ENCODE measurements at regions not wholly inside any gene's neighbourhood (a gene's known extent, or its start where the extent isn't known, plus 50 kb on each side); places are given as distances from the start of the nearest gene placed in this dataset.

DNA sequence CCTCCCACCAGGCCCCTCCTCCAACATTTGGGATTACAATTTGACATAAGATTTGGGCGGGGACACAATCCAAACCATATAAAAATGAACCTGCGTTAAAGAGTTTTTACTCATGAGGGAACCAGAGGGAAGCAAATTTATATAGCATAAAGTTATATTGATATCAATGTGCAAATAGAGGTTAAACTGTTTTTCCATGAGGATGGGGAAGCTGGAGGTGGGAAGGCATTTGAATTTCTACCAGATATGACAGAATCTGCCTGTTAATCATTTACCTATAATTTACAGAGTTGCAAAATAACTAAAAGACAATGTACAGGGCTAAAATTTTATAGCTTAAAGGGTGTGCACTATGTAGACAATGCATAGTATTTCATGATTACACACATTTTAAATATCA lies 322.0 kb upstream of the FKBP1C start:
- H3K27ac ChIP-seq (ENCODE audit: low read length), result no peak overlapping the region
- H3K9me3 ChIP-seq (ENCODE audit: insufficient read depth, low read depth, low read length), result no peaks in the 10 kb centered on the region
- no peaks in the 10 kb centered on the region for H3K36me3 ChIP-seq (ENCODE audit: insufficient read depth, low read depth, low read length)

DNA sequence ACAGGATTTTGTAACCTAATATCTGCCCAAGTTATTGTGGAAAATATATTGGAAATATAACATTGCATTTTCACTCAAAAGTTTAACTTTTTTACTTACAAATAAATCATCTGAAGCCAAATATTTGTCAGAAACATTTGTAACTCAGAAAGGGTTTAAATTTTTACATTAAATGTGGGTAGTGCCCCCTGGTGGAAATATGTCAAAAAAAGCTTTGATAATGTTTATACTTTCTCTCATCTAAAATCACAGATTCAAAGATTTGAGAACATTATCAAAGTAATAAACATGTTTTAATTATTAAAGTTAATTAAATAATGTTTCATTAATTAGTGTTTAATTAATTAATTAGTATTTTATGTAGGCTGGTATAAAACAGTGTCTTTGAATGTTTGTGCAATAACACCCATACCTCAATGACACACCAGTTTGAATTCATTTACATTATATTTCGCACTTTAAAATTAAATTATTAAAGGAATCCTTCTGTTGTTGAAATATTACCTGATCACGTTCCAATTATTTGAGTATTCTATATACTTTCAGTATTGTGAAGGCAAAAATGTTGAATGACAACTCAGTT lies 320.1 kb upstream of the FKBP1C start:
- Histone ChIP-seq H3K36me3 (ENCODE audit: insufficient read depth, low read depth, low read length) (no peaks in the 10 kb centered on the region), H3K4me1 (ENCODE audit: insufficient read depth, low read length) (no peaks in the 10 kb centered on the region), H3K27me3 (ENCODE audit: insufficient read depth, low read length) (no peaks in the 10 kb centered on the region), H3K4me3 (ENCODE audit: low read length) (no peak overlapping the region), H3K9me3 (ENCODE audit: insufficient read depth, low read depth, low read length) (no peaks in the 10 kb centered on the region), H3K9ac (ENCODE audit: low read depth, low read length) (no peak overlapping the region), H3K27ac (ENCODE audit: low read length) (no peak overlapping the region)

More for the DNA sequence above, 322.0 kb upstream of the FKBP1C start:
- no peak overlapping the region for H3K4me3 ChIP-seq (ENCODE audit: low read length)
- no peaks in the 10 kb centered on the region for H3K27me3 ChIP-seq (ENCODE audit: insufficient read depth, low read length)
- no peaks in the 10 kb centered on the region for H3K4me1 ChIP-seq (ENCODE audit: insufficient read depth, low read length)
- H3K9ac ChIP-seq (ENCODE audit: low read depth, low read length), result no peak overlapping the region

DNA sequence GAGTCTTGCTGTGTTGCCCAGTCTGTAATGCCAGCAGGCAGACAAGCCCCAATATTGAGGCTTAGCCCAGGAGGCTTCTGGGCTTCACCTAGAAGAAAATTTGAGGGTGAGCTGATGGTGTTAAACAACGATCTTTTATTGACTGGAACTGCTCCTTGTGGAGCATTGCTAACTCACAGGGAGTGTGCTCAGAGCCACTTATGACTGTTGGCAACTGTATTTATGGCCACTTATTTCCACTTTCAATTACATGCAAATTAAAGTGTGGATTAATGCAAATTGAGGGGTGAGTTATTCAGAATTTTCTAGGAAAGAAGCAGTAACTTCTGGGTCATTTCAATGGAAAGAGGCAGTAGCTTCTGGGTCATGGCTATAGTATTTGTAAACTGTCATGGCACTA lies 317.2 kb upstream of the FKBP1C start:
- no peak overlapping the region for H3K9ac ChIP-seq (ENCODE audit: low read depth, low read length)
- no peak overlapping the region for H3K4me3 ChIP-seq (ENCODE audit: low read length)
- H3K27ac ChIP-seq (ENCODE audit: low read length), result no peak overlapping the region
- H3K36me3 ChIP-seq (ENCODE audit: insufficient read depth, low read depth, low read length), result no peaks in the 10 kb centered on the region
- no peaks in the 10 kb centered on the region for H3K27me3 ChIP-seq (ENCODE audit: insufficient read depth, low read length)
- H3K4me1 ChIP-seq (ENCODE audit: insufficient read depth, low read length), result no peaks in the 10 kb centered on the region
- H3K9me3 ChIP-seq (ENCODE audit: insufficient read depth, low read depth, low read length), result no peaks in the 10 kb centered on the region

DNA sequence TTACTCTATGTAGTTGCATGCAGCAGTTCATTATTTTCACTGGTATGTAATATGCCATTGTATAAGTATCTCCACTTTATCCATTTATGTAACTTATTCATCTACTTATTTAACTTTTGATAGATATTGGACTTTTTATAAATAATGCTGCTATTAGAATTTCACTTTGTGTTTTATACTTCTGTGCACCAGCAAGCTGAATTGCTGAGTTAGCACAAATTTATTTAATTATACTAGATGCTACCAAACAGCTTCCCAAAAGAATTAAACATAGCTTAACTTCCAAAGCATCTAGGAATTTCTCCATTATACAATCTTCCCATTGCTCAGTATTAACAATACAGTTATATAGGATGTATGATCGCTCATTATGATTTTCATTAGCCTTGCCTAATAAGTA lies 308.0 kb upstream of the FKBP1C start:
- no peak overlapping the region for H3K9ac ChIP-seq (ENCODE audit: low read depth, low read length)
- no peak overlapping the region for H3K4me3 ChIP-seq (ENCODE audit: low read length)
- H3K36me3 ChIP-seq (ENCODE audit: insufficient read depth, low read depth, low read length), result no peaks in the 10 kb centered on the region
- H3K4me1 ChIP-seq (ENCODE audit: insufficient read depth, low read length), result no peaks in the 10 kb centered on the region
- no peaks in the 10 kb centered on the region for H3K9me3 ChIP-seq (ENCODE audit: insufficient read depth, low read depth, low read length)
- no peaks in the 10 kb centered on the region for H3K27me3 ChIP-seq (ENCODE audit: insufficient read depth, low read length)
- no peak overlapping the region for H3K27ac ChIP-seq (ENCODE audit: low read length)

DNA sequence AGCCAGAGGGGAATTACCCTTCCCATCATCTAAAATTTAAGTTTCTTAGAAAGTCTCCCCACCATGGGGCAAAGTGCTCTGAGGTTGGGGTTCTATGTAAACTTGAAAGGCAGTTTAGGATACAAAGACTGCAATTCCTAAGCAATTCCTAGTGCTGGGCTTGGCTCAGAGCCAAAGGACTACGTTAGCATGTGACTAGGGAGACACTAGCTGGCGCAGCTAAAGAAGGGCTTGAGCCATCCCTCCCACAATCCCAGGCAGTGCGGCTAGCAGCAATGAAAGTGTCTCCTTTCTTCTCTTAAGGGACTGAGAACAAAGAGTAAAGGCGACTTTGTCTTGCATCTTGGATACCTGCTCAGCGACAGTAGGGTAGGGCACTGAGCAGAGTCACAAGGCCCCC lies 306.6 kb upstream of the FKBP1C start:
- H3K9ac ChIP-seq (ENCODE audit: low read depth, low read length), result no peak overlapping the region
- H3K4me1 ChIP-seq (ENCODE audit: insufficient read depth, low read length), result no peaks in the 10 kb centered on the region
- no peak overlapping the region for H3K27ac ChIP-seq (ENCODE audit: low read length)

DNA sequence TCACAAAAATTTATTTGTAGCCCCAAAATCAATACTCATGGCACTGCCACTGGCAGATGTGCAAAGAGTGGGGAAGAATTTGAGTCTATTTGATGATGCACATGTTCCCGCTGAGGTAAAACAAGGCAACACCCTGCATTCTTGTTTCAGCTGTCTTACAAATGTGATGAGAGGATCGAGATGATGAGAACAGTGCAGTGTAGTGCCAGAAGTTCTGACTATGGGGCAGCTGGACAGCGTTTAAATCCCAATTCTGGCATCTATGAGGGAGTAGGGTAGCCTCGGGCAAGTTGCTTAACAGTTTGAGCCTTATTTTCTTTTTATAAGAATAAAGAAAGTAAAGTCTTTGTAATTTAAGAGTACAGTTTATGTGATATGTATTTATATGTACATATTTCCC lies 296.7 kb upstream of the FKBP1C start:
- Histone ChIP-seq H3K36me3 (ENCODE audit: insufficient read depth, low read depth, low read length) (no peaks in the 10 kb centered on the region), H3K4me3 (ENCODE audit: low read length) (no peak overlapping the region), H3K9me3 (ENCODE audit: insufficient read depth, low read depth, low read length) (no peaks in the 10 kb centered on the region), H3K27me3 (ENCODE audit: insufficient read depth, low read length) (no peaks in the 10 kb centered on the region), H3K4me1 (ENCODE audit: insufficient read depth, low read length) (no peaks in the 10 kb centered on the region), H3K27ac (ENCODE audit: low read length) (no peak overlapping the region), H3K9ac (ENCODE audit: low read depth, low read length) (no peak overlapping the region)

More for the DNA sequence above, 306.6 kb upstream of the FKBP1C start:
- Histone ChIP-seq H3K27me3 (ENCODE audit: insufficient read depth, low read length) (no peaks in the 10 kb centered on the region), H3K4me3 (ENCODE audit: low read length) (no peak overlapping the region), H3K36me3 (ENCODE audit: insufficient read depth, low read depth, low read length) (no peaks in the 10 kb centered on the region), H3K9me3 (ENCODE audit: insufficient read depth, low read depth, low read length) (no peaks in the 10 kb centered on the region)

DNA sequence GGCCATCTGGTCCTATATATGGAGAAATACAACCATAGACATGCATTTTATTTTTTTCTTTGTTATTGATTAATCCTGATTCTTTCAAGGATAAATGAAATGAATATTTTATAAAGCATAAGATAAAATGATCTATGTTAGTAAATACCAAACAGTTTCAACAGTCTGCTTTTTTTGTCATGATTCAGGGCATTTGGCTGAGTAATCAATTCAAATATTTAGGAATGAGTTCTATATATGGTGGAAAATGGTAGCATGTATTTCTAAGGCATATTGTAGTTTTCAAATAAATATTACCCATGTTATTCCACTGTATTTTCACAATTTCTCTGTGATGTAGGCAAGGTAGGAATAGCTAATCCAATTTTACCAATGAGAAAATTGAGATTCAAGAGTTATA lies 287.5 kb upstream of the FKBP1C start:
- H3K27me3 ChIP-seq (ENCODE audit: insufficient read depth, low read length), result no peaks in the 10 kb centered on the region
- H3K9me3 ChIP-seq (ENCODE audit: insufficient read depth, low read depth, low read length), result no peaks in the 10 kb centered on the region
- no peak overlapping the region for H3K4me3 ChIP-seq (ENCODE audit: low read length)
- no peak overlapping the region for H3K9ac ChIP-seq (ENCODE audit: low read depth, low read length)
- H3K27ac ChIP-seq (ENCODE audit: low read length), result no peak overlapping the region
- H3K4me1 ChIP-seq (ENCODE audit: insufficient read depth, low read length), result no peaks in the 10 kb centered on the region
- H3K36me3 ChIP-seq (ENCODE audit: insufficient read depth, low read depth, low read length), result no peaks in the 10 kb centered on the region

DNA sequence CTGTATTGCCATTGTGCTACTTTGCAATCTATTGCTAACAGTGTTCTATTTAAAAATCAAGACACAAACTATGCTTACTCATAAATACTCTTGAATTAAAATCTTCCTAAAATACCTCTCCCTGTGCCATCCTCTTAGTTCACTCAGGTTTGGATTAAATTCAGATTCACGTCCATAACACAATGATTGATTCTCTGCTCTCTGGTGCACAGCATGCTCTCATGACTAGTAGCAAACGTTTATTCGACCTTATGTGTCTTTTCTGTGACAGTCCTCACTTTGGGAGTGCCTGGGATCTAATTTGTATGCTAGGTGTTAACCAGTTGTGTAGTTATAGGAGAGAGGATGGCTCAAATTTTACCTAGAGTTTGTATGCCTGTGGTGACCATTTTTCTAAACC lies 270.4 kb upstream of the FKBP1C start:
- Histone ChIP-seq H3K9me3 (ENCODE audit: insufficient read depth, low read depth, low read length) (no peaks in the 10 kb centered on the region), H3K27ac (ENCODE audit: low read length) (no peak overlapping the region), H3K36me3 (ENCODE audit: insufficient read depth, low read depth, low read length) (no peaks in the 10 kb centered on the region), H3K4me3 (ENCODE audit: low read length) (no peak overlapping the region), H3K9ac (ENCODE audit: low read depth, low read length) (no peak overlapping the region), H3K4me1 (ENCODE audit: insufficient read depth, low read length) (no peaks in the 10 kb centered on the region), H3K27me3 (ENCODE audit: insufficient read depth, low read length) (no peaks in the 10 kb centered on the region)

DNA sequence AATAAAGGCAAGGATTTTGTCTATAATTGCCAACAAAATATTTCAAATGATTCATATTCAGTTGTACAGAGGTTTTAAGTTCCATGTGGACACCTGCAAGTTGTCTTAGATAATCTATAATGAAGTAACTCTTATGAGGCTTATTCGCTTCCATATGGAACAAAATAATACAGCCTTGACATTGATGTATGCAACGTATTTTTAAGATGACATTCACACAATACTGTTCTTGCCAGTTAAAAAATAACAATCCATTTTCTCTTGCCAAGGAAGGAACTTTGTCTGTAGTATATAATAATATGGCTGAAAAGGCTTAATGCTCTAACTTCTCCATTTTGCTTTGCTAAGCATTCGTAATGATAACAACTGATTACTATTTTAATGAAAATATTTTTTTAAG lies 269.3 kb upstream of the FKBP1C start:
- Histone ChIP-seq H3K36me3 (ENCODE audit: insufficient read depth, low read depth, low read length) (no peaks in the 10 kb centered on the region), H3K27me3 (ENCODE audit: insufficient read depth, low read length) (no peaks in the 10 kb centered on the region), H3K4me1 (ENCODE audit: insufficient read depth, low read length) (no peaks in the 10 kb centered on the region), H3K27ac (ENCODE audit: low read length) (no peak overlapping the region), H3K4me3 (ENCODE audit: low read length) (no peak overlapping the region), H3K9me3 (ENCODE audit: insufficient read depth, low read depth, low read length) (no peaks in the 10 kb centered on the region), H3K9ac (ENCODE audit: low read depth, low read length) (no peak overlapping the region)

DNA sequence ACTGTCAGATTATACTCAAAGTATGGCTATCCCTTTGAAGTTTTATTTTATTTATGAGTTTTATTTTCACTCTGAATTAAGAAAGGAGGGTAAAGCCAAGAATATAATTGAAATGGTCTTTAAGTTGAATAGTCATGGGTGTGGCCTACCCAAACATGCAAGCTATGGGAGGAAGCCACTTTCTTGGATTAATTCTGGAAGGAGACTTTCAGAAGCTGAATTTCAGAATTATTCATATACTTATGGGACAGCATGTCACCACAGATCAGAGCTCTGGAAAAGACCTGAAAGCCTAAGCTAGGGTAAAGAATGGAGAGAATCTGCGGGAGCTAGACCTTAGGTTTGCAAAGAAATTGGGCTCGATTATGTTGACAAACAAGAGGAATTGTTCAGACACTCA lies 242.4 kb upstream of the FKBP1C start:
- Histone ChIP-seq H3K27ac (ENCODE audit: low read length) (no peak overlapping the region), H3K36me3 (ENCODE audit: insufficient read depth, low read depth, low read length) (no peaks in the 10 kb centered on the region), H3K4me3 (ENCODE audit: low read length) (no peak overlapping the region), H3K9me3 (ENCODE audit: insufficient read depth, low read depth, low read length) (no peaks in the 10 kb centered on the region), H3K9ac (ENCODE audit: low read depth, low read length) (no peak overlapping the region), H3K4me1 (ENCODE audit: insufficient read depth, low read length) (no peaks in the 10 kb centered on the region), H3K27me3 (ENCODE audit: insufficient read depth, low read length) (no peaks in the 10 kb centered on the region)

DNA sequence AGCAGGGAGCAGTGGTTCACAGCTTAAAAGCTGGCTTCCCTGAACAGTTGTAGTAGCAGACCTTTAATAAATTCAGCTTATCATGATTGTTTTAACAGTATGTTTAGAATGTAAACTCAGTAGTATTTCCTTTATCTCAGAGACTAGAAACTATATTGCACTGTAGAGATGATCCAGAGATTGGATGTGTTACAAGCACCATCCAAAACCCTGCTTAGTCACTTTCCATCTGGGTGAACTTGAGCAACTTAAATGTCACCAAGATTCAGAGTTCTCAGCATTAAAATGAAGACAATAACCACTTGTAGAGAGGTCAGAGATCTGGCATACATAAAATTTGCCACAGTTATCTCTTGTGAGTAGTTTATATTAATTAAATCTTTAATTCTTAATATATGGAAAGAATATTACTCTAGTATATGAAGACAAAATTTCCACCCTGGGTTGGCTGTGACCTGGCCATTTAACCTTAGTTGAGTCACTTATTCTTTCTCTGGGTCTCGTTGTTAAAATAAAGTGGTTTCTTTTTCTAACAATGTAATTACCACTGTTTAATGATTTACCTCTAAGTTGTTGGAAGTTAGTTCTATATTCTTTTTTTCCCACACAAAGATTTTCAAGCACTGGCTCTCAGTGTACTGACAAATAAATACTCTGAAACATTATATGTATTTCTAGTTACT lies 239.2 kb upstream of the FKBP1C start:
- Histone ChIP-seq H3K4me3 (ENCODE audit: low read length) (no peak overlapping the region), H3K27me3 (ENCODE audit: insufficient read depth, low read length) (no peaks in the 10 kb centered on the region), H3K36me3 (ENCODE audit: insufficient read depth, low read depth, low read length) (no peaks in the 10 kb centered on the region), H3K4me1 (ENCODE audit: insufficient read depth, low read length) (no peaks in the 10 kb centered on the region), H3K9me3 (ENCODE audit: insufficient read depth, low read depth, low read length) (no peaks in the 10 kb centered on the region), H3K27ac (ENCODE audit: low read length) (no peak overlapping the region), H3K9ac (ENCODE audit: low read depth, low read length) (no peak overlapping the region)

DNA sequence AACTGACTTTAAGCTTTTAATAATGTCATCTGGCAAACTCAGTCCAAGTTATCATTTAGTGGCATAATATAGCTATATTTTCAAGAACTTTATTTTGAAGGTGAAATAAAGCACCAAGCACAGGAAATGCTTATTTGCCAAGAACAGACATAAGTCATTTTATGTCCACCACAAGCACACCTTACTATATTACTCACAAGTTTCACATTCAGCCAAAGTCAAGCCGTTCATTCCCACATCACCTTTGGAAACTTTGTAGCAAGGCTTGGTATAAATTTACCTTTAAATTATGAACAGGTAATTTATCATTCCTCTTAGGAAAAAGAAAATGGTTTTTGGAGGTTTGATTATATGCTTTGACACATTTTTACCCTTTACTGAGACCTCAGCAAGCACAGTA lies 236.8 kb upstream of the FKBP1C start:
- H3K9ac ChIP-seq (ENCODE audit: low read depth, low read length), result no peak overlapping the region
- H3K9me3 ChIP-seq (ENCODE audit: insufficient read depth, low read depth, low read length), result no peaks in the 10 kb centered on the region
- H3K4me1 ChIP-seq (ENCODE audit: insufficient read depth, low read length), result no peaks in the 10 kb centered on the region
- no peak overlapping the region for H3K27ac ChIP-seq (ENCODE audit: low read length)
- H3K4me3 ChIP-seq (ENCODE audit: low read length), result no peak overlapping the region
- no peaks in the 10 kb centered on the region for H3K36me3 ChIP-seq (ENCODE audit: insufficient read depth, low read depth, low read length)
- no peaks in the 10 kb centered on the region for H3K27me3 ChIP-seq (ENCODE audit: insufficient read depth, low read length)
